HCT116 (cell line): ENCODE measurements at regions not wholly inside any gene's neighbourhood (a gene's known extent, or its start where the extent isn't known, plus 50 kb on each side); places are given as distances from the start of the nearest gene placed in this dataset.

ENCODE experiments used
- ATAC-seq: fragments of 200-7000 bp; cut with Tn5 transposase; 2 replicates; pipeline ENCODE4 v1.9.1; 2020; ENCODE audit warnings: mild to moderate bottlenecking, moderate library complexity
- BruUV-seq: library from RNA; stranded (reverse); fragments of 400-500 nt; replicated peaks from 2 replicates; lab custom pipeline; 2021; lab: Mats Ljungman, UMichigan
- CTCF ChIA-PET: fragments of 300-600 bp; sonication (Branson Sonifier 250); formaldehyde crosslinking; loops from one replicate; lab custom pipeline; 2021; ENCODE audit warnings: antibody characterized with exemption; lab: Charles Lee
- POLR2A ChIA-PET: fragments of 300-600, 350-600 bp; sonication (Branson Sonifier 250); formaldehyde crosslinking; loops from one replicate; lab custom pipeline; 2021; ENCODE audit warnings: antibody characterized with exemption; lab: Charles Lee
- RAD21 ChIA-PET, 2 experiments: fragments of 300-600 bp; sonication (Branson Sonifier 250); formaldehyde crosslinking; loops; one replicate each; lab custom pipeline; 2023; ENCODE audit warnings: low total read pairs in 2 of 2; ENCODE audit not compliant: uncharacterized antibody in 2 of 2, unreplicated experiment in 2 of 2, low non-redundant PET in 1 of 2; lab: Charles Lee
- DNase-seq: peaks from one replicate; pipeline ENCODE4 v3.0.0-alpha.2; 2010; ENCODE audit warnings: low read depth, low spot score
- H2AFZ ChIP-seq: fragments of 200-600 bp; shearing (Covaris generic), sonication (generic); 2 replicates; pipeline ENCODE4 v1.6.1; 2017; ENCODE audit warnings: low read depth, mixed run types, mixed read lengths, antibody characterized with exemption, low read length; ENCODE audit not compliant: poor library complexity, severe bottlenecking
- H3K27ac ChIP-seq: 2 replicates; pipeline ENCODE4 v1.5.1; 2012; ENCODE audit warnings: low read depth, low read length
- H3K27me3 ChIP-seq: fragments of 200-600 bp; sonication (generic); 2 replicates; pipeline ENCODE4 v1.6.1; 2016; ENCODE audit warnings: mixed run types, low read length, mixed read lengths; ENCODE audit not compliant: insufficient read depth
- H3K36me3 ChIP-seq, 2 experiments: fragments of 200-500 bp in 1 of 2; fragments of 200-600 bp in 1 of 2; sonication (Bioruptor generic) in 1 of 2; sonication (generic) in 1 of 2; 2 replicates each; pipeline versions ENCODE4 v1.5.1 to v1.6.1; 2014 to 2016; ENCODE audit warnings: low read length in 2 of 2, inconsistent platforms in 1 of 2, mixed read lengths in 1 of 2, mixed run types in 1 of 2; ENCODE audit not compliant: insufficient read depth in 2 of 2, control insufficient read depth in 1 of 2
- H3K4me1 ChIP-seq, 2 experiments: fragments of 200-600 bp in 1 of 2; sonication (generic) in 1 of 2; 2 replicates each; pipeline versions ENCODE4 v1.5.1 to v1.6.1; 2012 to 2017; ENCODE audit warnings: low read length in 2 of 2, inconsistent platforms in 1 of 2, mild to moderate bottlenecking in 1 of 2, mixed read lengths in 1 of 2, mixed run types in 1 of 2, moderate library complexity in 1 of 2; ENCODE audit not compliant: insufficient read depth in 2 of 2, control insufficient read depth in 1 of 2
- H3K4me2 ChIP-seq: fragments of 200-600 bp; sonication (generic); 2 replicates; pipeline ENCODE4 v1.6.1; 2017; ENCODE audit warnings: mixed run types, low read length, mixed read lengths
- H3K4me3 ChIP-seq, 2 experiments: fragments of 200-600 bp in 1 of 2; sonication (generic) in 1 of 2; replicated peaks in 1 of 2; 2 replicates each; pipeline ENCODE4 v1.5.1; 2011 to 2016; ENCODE audit warnings: low read length in 2 of 2, control low read depth in 1 of 2, low read depth in 1 of 2, mild to moderate bottlenecking in 1 of 2, mixed read lengths in 1 of 2, mixed run types in 1 of 2
- H3K79me2 ChIP-seq: fragments of 200-600 bp; sonication (generic); 2 replicates; pipeline ENCODE4 v1.6.1; 2017; ENCODE audit warnings: mild to moderate bottlenecking, mixed run types, low read length, moderate library complexity, mixed read lengths; ENCODE audit not compliant: insufficient read depth
- H3K9ac ChIP-seq: fragments of 200-600 bp; sonication (generic); 2 replicates; pipeline ENCODE4 v1.6.1; 2016; ENCODE audit warnings: low read length, mixed read lengths
- H3K9me2 ChIP-seq: fragments of 200-600 bp; sonication (generic), shearing (Covaris generic); 2 replicates; pipeline ENCODE4 v1.6.1; 2017; ENCODE audit warnings: mixed run types, mild to moderate bottlenecking, moderate library complexity; ENCODE audit not compliant: insufficient read depth
- H3K9me3 ChIP-seq, 2 experiments: fragments of 200-500 bp in 1 of 2; fragments of 200-600 bp in 1 of 2; sonication (Bioruptor generic) in 1 of 2; sonication (generic) in 1 of 2; 2 replicates each; pipeline ENCODE4 v1.6.1; 2014 to 2017; ENCODE audit warnings: low read length in 2 of 2, mixed read lengths in 2 of 2, inconsistent platforms in 1 of 2, low read depth in 1 of 2, mild to moderate bottlenecking in 1 of 2, mixed run types in 1 of 2, moderate library complexity in 1 of 2; ENCODE audit not compliant: control insufficient read depth in 1 of 2, insufficient read depth in 1 of 2
- H4K20me1 ChIP-seq: fragments of 200-600 bp; sonication (generic), shearing (Covaris generic); 2 replicates; pipeline ENCODE4 v1.6.1; 2017; ENCODE audit warnings: mixed run types, mild to moderate bottlenecking, moderate library complexity; ENCODE audit not compliant: insufficient read depth
- ATF3 ChIP-seq: IDR thresholded peaks from 2 replicates; pipeline ENCODE4 v1.6.1; 2012
- CBX3 ChIP-seq: IDR thresholded peaks from 2 replicates; pipeline ENCODE4 v1.6.1; 2012; ENCODE audit warnings: low read depth
- CEBPB ChIP-seq: IDR thresholded peaks from 2 replicates; pipeline ENCODE4 v1.6.1; 2012; ENCODE audit warnings: low read depth
- CTCF ChIP-seq, 3 experiments: fragments of 200-600 bp in 1 of 3; sonication (generic) in 1 of 3; IDR thresholded peaks in 2 of 3; conservative IDR thresholded peaks in 1 of 3; 2 replicates each; pipeline ENCODE4 v1.5.1; 2012 to 2017; ENCODE audit warnings: low read depth in 2 of 3, low read length in 2 of 3, antibody characterized with exemption in 1 of 3, borderline replicate concordance in 1 of 3, control low read depth in 1 of 3, mild to moderate bottlenecking in 1 of 3, mixed read lengths in 1 of 3, mixed run types in 1 of 3, moderate library complexity in 1 of 3; ENCODE audit not compliant: insufficient read depth in 1 of 3
- EZH2 ChIP-seq: fragments of 200-600 bp; sonication (generic); IDR thresholded peaks from 2 replicates; pipeline ENCODE4 v1.6.1; 2017; ENCODE audit warnings: antibody characterized with exemption, mixed run types
- EZH2phosphoT487 ChIP-seq: fragments of 200-600 bp; IDR thresholded peaks from 2 replicates; pipeline ENCODE4 v1.6.1; 2018; ENCODE audit warnings: antibody characterized with exemption, borderline replicate concordance
- FOSL1 ChIP-seq: IDR thresholded peaks from 2 replicates; pipeline ENCODE4 v1.6.1; 2012; ENCODE audit warnings: low read depth
- JUND ChIP-seq: IDR thresholded peaks from 2 replicates; pipeline ENCODE4 v1.6.1; 2012
- RAD21 ChIP-seq: IDR thresholded peaks from 2 replicates; pipeline ENCODE4 v1.6.1; 2012; ENCODE audit warnings: low read depth, mild to moderate bottlenecking
- SIN3A ChIP-seq: IDR thresholded peaks from 2 replicates; pipeline ENCODE4 v1.6.1; 2012; ENCODE audit warnings: low read depth
- SP1 ChIP-seq: IDR thresholded peaks from 2 replicates; pipeline ENCODE4 v1.6.1; 2012; ENCODE audit warnings: low read depth
- SRF ChIP-seq: IDR thresholded peaks from 2 replicates; pipeline ENCODE4 v1.6.1; 2012; ENCODE audit warnings: low read depth
- TCF7L2 ChIP-seq: IDR thresholded peaks from 2 replicates; pipeline ENCODE4 v1.7.0; 2011; ENCODE audit warnings: borderline replicate concordance, inconsistent platforms; ENCODE audit not compliant: insufficient read depth, insufficient read length; ENCODE audit errors: extremely low read depth
- YY1 ChIP-seq: IDR thresholded peaks from 2 replicates; pipeline ENCODE4 v1.6.1; 2011; ENCODE audit warnings: low read length, low read depth, moderate library complexity, mild to moderate bottlenecking; ENCODE audit not compliant: insufficient replicate concordance; ENCODE audit errors: extremely low read depth
- ZFX ChIP-seq: fragments of 450-650 bp; IDR thresholded peaks from 2 replicates; pipeline ENCODE4 v1.6.1; 2017
- intact Hi-C: fragments of 100-400 bp; cut with micrococcal nuclease; formaldehyde crosslinking; loops from 2 replicates; pipeline ENCODE4 v1.10.0; 2022
- TF ChIP-seq, protein P1 (sequence below): IDR thresholded peaks from 2 replicates; pipeline ENCODE4 v1.6.1; 2011; ENCODE audit warnings: mild to moderate bottlenecking, low read length, moderate library complexity; ENCODE audit not compliant: insufficient replicate concordance; ENCODE audit errors: extremely low read depth
- TF ChIP-seq, protein P2 (sequence below): IDR thresholded peaks from 2 replicates; pipeline ENCODE4 v1.6.1; 2012; ENCODE audit warnings: low read depth

DNA sequence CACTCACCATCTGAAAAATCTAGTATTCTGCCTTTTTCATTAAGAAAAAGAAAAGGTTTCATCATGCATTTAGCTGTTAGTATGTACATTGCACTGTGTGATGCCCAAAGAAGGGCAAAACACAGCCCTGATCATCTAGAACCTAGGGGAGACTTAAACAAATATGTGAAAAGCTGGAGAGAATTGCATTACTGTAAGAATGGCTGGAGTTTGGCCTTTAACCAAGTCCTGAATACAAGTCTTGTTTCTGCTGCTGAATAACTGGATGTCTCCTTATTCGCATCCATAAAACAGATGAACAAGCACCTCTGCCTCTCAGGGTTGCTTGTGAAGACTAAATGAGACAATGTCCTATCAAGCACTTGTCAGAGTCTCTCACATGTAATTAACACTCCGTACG is 233.4 kb upstream of the LRTM1 start:
- H3K36me3 ChIP-seq, result no peaks in the 10 kb centered on the region
- no peak overlapping the region for H3K4me2 ChIP-seq
- no peak for ATAC-seq
- H3K9me2 ChIP-seq, result no peaks in the 10 kb centered on the region
- H3K9ac ChIP-seq, result no peak overlapping the region
- ChIA-PET RAD21 (no interaction called here), CTCF (no interaction called here), POLR2A (no interaction called here)
- no peaks in the 10 kb centered on the region for H3K79me2 ChIP-seq
- H3K4me1 ChIP-seq, result no peaks in the 10 kb centered on the region
- H2AFZ ChIP-seq, result no peak overlapping the region
- intact Hi-C loops, result no loop called here
- no peaks in the 10 kb centered on the region for H3K27me3 ChIP-seq
- H3K9me3 ChIP-seq, result peaks cover 0 to 30% of the 10 kb centered on the region in 2 experiments; a peak in 2 of 4 replicates
- H4K20me1 ChIP-seq, result no peaks in the 10 kb centered on the region
- no peak overlapping the region for H3K27ac ChIP-seq
- DNase-seq, result no peak
- no TSS peak for BruUV-seq
- TF ChIP-seq SP1 (no peak), ATF3 (no peak), ZFX (no peak), FOSL1 (no peak), TCF7L2 (no peak), SRF (no peak), JUND (no peak), YY1 (no peak), RAD21 (no peak), SIN3A (no peak), EZH2phosphoT487 (no peak), EZH2 (no peak), CBX3 (no peak), CTCF (IDR thresholded peaks at IDR 0.05 in 2 of 3, conservative IDR thresholded peaks at IDR 0.05 in 1 of 3; ENCODE audit: borderline replicate concordance in 1 of 3, insufficient read depth in 1 of 3, low read depth in 2 of 3, low read length in 2 of 3) (no peak), CEBPB (no peak)
- TF ChIP-seq, protein P1, sequence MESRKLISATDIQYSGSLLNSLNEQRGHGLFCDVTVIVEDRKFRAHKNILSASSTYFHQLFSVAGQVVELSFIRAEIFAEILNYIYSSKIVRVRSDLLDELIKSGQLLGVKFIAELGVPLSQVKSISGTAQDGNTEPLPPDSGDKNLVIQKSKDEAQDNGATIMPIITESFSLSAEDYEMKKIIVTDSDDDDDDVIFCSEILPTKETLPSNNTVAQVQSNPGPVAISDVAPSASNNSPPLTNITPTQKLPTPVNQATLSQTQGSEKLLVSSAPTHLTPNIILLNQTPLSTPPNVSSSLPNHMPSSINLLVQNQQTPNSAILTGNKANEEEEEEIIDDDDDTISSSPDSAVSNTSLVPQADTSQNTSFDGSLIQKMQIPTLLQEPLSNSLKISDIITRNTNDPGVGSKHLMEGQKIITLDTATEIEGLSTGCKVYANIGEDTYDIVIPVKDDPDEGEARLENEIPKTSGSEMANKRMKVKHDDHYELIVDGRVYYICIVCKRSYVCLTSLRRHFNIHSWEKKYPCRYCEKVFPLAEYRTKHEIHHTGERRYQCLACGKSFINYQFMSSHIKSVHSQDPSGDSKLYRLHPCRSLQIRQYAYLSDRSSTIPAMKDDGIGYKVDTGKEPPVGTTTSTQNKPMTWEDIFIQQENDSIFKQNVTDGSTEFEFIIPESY, result no peak
- TF ChIP-seq, protein P2, sequence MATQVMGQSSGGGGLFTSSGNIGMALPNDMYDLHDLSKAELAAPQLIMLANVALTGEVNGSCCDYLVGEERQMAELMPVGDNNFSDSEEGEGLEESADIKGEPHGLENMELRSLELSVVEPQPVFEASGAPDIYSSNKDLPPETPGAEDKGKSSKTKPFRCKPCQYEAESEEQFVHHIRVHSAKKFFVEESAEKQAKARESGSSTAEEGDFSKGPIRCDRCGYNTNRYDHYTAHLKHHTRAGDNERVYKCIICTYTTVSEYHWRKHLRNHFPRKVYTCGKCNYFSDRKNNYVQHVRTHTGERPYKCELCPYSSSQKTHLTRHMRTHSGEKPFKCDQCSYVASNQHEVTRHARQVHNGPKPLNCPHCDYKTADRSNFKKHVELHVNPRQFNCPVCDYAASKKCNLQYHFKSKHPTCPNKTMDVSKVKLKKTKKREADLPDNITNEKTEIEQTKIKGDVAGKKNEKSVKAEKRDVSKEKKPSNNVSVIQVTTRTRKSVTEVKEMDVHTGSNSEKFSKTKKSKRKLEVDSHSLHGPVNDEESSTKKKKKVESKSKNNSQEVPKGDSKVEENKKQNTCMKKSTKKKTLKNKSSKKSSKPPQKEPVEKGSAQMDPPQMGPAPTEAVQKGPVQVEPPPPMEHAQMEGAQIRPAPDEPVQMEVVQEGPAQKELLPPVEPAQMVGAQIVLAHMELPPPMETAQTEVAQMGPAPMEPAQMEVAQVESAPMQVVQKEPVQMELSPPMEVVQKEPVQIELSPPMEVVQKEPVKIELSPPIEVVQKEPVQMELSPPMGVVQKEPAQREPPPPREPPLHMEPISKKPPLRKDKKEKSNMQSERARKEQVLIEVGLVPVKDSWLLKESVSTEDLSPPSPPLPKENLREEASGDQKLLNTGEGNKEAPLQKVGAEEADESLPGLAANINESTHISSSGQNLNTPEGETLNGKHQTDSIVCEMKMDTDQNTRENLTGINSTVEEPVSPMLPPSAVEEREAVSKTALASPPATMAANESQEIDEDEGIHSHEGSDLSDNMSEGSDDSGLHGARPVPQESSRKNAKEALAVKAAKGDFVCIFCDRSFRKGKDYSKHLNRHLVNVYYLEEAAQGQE, result no peak
- no peak overlapping the region for H3K4me3 ChIP-seq
